HG03558 (cell line): ENCODE measurements at regions not wholly inside any gene's neighbourhood (a gene's known extent, or its start where the extent isn't known, plus 50 kb on each side); places are given as distances from the start of the nearest gene placed in this dataset.

Source experiments
- ATAC-seq: cut with Tn5 transposase; IDR thresholded peaks from one replicate; pipeline ENCODE4 v1.9.1; 2021; ENCODE audit warnings: moderate number of reproducible peaks; ENCODE audit not compliant: unreplicated experiment; ENCODE audit errors: extremely low read depth

- no peak for ATAC-seq
Measured at GRCh38 chr11:62073061-62073460, 50.8 kb upstream of the INCENP start.

GRCh38 chr11:62071408-62071807 lies 52.4 kb upstream of the INCENP start:
- ATAC-seq = no peak

- ATAC-seq = no peak
Measured at GRCh38 chr11:62069986-62070919, 53.6 kb upstream of the INCENP start.

- ATAC-seq = no peak
Measured at GRCh38 chr11:62069374-62069773, 54.4 kb upstream of the INCENP start.

GRCh38 chr11:62068730-62069129 lies 55.1 kb upstream of the INCENP start:
- no peak for ATAC-seq

GRCh38 chr11:62067741-62068140 lies 56.1 kb upstream of the INCENP start:
- no peak for ATAC-seq

- ATAC-seq = no peak
Measured at GRCh38 chr11:62064221-62064620, 59.6 kb upstream of the INCENP start.

GRCh38 chr11:62062223-62062861 lies 61.5 kb upstream of the INCENP start:
- no peak for ATAC-seq

- no peak for ATAC-seq
Measured at GRCh38 chr11:62061356-62062222, 62.2 kb upstream of the INCENP start.

- ATAC-seq = no peak
Measured at GRCh38 chr11:62057069-62057468, 66.7 kb upstream of the INCENP start.

- ATAC-seq = no peak
Measured at GRCh38 chr11:62055970-62056369, 67.8 kb upstream of the INCENP start.

GRCh38 chr11:62054484-62055121 lies 69.2 kb upstream of the INCENP start:
- ATAC-seq = no peak

- ATAC-seq = no peak
Measured at GRCh38 chr11:62054081-62054480, 69.7 kb upstream of the INCENP start.

GRCh38 chr11:62050716-62051115 lies 73.1 kb upstream of the INCENP start:
- no peak for ATAC-seq

- no peak for ATAC-seq
Measured at GRCh38 chr11:62048100-62048499, 75.7 kb upstream of the INCENP start.

GRCh38 chr11:62046568-62047100 lies 77.2 kb upstream of the INCENP start:
- ATAC-seq = no peak

GRCh38 chr11:62044639-62045121 lies 77.2 kb upstream of the FTH1 start:
- ATAC-seq = no peak

- ATAC-seq = no peak
Measured at GRCh38 chr11:62035293-62035692, 67.9 kb upstream of the FTH1 start.

GRCh38 chr11:62034036-62034338 lies 66.6 kb upstream of the FTH1 start:
- ATAC-seq = no peak
